Stomach (tissue), 8 donors: ENCODE measurements at regions not wholly inside any gene's neighbourhood (a gene's known extent, or its start where the extent isn't known, plus 50 kb on each side); places are given as distances from the start of the nearest gene placed in this dataset.

Experiments used
- DNase-seq, 2 donors: peaks; one replicate each; pipeline versions ENCODE4 v3.0.0 to v3.0.0-alpha.2; 2013 to 2019
- H3K27ac ChIP-seq, 5 donors: fragments of 200-600 bp in 4 of 5; sonication (generic) in 4 of 5; one replicate each; pipeline ENCODE4 v1.5.1; 2013 to 2019; ENCODE audit warnings: mild to moderate bottlenecking in 1 of 5, moderate library complexity in 1 of 5
- H3K27me3 ChIP-seq, 3 donors: fragments of 200-600 bp; sonication (generic); one replicate each; pipeline ENCODE4 v1.5.1; 2017 to 2019; ENCODE audit warnings: mixed run types in 1 of 3
- H3K36me3 ChIP-seq, 4 donors: fragments of 200-600 bp; sonication (generic); 1 replicate in 3 of 4; 2 replicates in 1 of 4; pipeline ENCODE4 v1.5.1; 2016 to 2019
- H3K4me1 ChIP-seq, 4 donors: fragments of 200-600 bp; sonication (generic); one replicate each; pipeline ENCODE4 v1.5.1; 2016 to 2019
- H3K4me3 ChIP-seq, 4 donors: fragments of 200-600 bp; sonication (generic) in 3 of 4; one replicate each; pipeline ENCODE4 v1.5.1; 2016 to 2019; ENCODE audit warnings: mild to moderate bottlenecking in 1 of 4
- H3K9me3 ChIP-seq, 4 donors: fragments of 200-600 bp; sonication (generic); one replicate each; pipeline ENCODE4 v1.5.1; 2016 to 2019
- EP300 ChIP-seq: sonication (generic); formaldehyde crosslinking; IDR thresholded peaks from one replicate; pipeline ENCODE4 v1.6.1; 2017; ENCODE audit warnings: antibody characterized with exemption
- POLR2A ChIP-seq, 4 donors: fragments of 450-650 bp; IDR thresholded peaks; one replicate each; pipeline ENCODE4 v1.6.1; 2016; ENCODE audit warnings: antibody characterized with exemption in 4 of 4, control low read depth in 2 of 4, mild to moderate bottlenecking in 1 of 4, moderate library complexity in 1 of 4
- POLR2AphosphoS5 ChIP-seq, 3 donors: sonication (generic); formaldehyde crosslinking; IDR thresholded peaks; one replicate each; pipeline ENCODE4 v1.6.1; 2016; ENCODE audit warnings: antibody characterized with exemption in 3 of 3
- WGBS, 5 donors: extraction: QIAGEN DNeasy Blood & Tissue Kit in 3 of 5; methylation state at CpG; one replicate each; pipeline versions ENCODE4 v1.1.5 to v1.1.7; 2013 to 2018; 5-methylcytosine and 5-hydroxymethylcytosine counted together
- intact Hi-C: fragments of 100-400 bp; cut with DNase I; formaldehyde crosslinking; loops from one replicate; pipeline ENCODE4 v1.15.1; 2023; ENCODE audit warnings: low total_unique reads
- TF ChIP-seq, protein P1 (sequence below), 7 experiments: fragments of 450-650 bp in 4 of 7; fragments of 200-600 bp in 3 of 7; sonication (generic) in 3 of 7; IDR thresholded peaks; one replicate each; pipeline ENCODE4 v1.5.1; 2016 to 2019; ENCODE audit warnings: antibody characterized with exemption in 7 of 7, control low read depth in 2 of 7, mild to moderate bottlenecking in 1 of 7
- donor health status: healthy with polysubstance abuse.
- donor health status: Bipolar disorder and iron deficiency.
- donor health status: healthy.

DNA sequence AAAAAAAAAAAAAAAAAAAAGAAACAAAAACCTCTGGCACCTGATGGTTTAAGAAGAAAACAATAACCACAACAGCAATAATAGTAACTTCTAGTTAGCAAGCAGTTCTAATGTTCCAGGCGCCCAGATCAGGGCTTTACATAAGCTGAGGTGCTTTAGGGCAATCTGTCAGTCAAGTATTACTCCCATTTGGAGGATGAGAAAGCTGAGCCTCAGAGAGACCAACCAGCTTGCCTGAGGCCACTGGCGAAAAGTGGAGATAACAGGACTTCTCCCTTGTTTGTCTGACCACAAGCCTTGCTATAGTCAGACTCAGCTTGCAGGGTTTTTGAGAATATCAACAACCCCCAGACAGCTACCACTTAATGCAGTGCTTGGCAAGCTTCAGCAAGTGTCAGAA, 83.5 kb upstream of the BOD1 start:
- H3K4me1 ChIP-seq: no peaks in the 10 kb centered on the region
- no peak overlapping the region for H3K4me3 ChIP-seq
- no peak for DNase-seq
- H3K27ac ChIP-seq: no peak overlapping the region
- 75 to 89% (median 79%) methylated on average over 2 of the region's 2 CpGs for WGBS, 5 donors
- no peaks in the 10 kb centered on the region for H3K36me3 ChIP-seq
- H3K27me3 ChIP-seq: no peaks in the 10 kb centered on the region
- no peaks in the 10 kb centered on the region for H3K9me3 ChIP-seq
- TF ChIP-seq, protein P1, sequence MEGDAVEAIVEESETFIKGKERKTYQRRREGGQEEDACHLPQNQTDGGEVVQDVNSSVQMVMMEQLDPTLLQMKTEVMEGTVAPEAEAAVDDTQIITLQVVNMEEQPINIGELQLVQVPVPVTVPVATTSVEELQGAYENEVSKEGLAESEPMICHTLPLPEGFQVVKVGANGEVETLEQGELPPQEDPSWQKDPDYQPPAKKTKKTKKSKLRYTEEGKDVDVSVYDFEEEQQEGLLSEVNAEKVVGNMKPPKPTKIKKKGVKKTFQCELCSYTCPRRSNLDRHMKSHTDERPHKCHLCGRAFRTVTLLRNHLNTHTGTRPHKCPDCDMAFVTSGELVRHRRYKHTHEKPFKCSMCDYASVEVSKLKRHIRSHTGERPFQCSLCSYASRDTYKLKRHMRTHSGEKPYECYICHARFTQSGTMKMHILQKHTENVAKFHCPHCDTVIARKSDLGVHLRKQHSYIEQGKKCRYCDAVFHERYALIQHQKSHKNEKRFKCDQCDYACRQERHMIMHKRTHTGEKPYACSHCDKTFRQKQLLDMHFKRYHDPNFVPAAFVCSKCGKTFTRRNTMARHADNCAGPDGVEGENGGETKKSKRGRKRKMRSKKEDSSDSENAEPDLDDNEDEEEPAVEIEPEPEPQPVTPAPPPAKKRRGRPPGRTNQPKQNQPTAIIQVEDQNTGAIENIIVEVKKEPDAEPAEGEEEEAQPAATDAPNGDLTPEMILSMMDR (IDR thresholded peaks at IDR 0.05): no peak
- no peak for TF ChIP-seq POLR2AphosphoS5 (IDR thresholded peaks at IDR 0.05)
- TF ChIP-seq POLR2A (IDR thresholded peaks at IDR 0.05): no peak
- TF ChIP-seq EP300: no peak
- intact Hi-C loops: no loop called here

DNA sequence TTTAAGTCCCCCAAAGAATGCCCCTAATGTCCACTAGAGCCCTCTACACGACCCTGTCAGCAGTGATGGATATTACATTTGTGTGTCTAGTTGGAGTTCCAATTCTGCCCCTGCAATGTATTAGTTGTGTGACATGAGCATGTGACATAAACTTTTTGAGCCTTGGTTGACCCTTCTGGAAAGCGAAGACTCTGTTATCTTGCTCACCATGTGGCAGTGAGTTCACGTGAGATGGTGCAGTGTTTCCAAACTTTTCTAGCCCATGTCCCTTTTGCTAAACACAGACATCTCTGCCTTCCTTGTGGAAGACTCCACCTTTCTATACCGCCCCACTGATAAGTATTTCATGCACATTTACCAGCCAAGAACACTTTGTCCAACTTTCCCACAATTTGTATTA, 87.0 kb upstream of the BOD1 start:
- no peaks in the 10 kb centered on the region for H3K27me3 ChIP-seq
- 66 to 81% (median 77%) methylated on average over 4 of the region's 4 CpGs for WGBS, 5 donors
- no peak overlapping the region for H3K4me3 ChIP-seq
- H3K4me1 ChIP-seq: no peaks in the 10 kb centered on the region
- H3K36me3 ChIP-seq: no peaks in the 10 kb centered on the region
- TF ChIP-seq EP300 (no peak), POLR2AphosphoS5 (IDR thresholded peaks at IDR 0.05) (no peak), POLR2A (IDR thresholded peaks at IDR 0.05) (no peak)
- TF ChIP-seq, protein P1 (IDR thresholded peaks at IDR 0.05): no peak
- H3K27ac ChIP-seq: no peak overlapping the region
- intact Hi-C loops: no loop called here
- no peak for DNase-seq
- no peaks in the 10 kb centered on the region for H3K9me3 ChIP-seq

DNA sequence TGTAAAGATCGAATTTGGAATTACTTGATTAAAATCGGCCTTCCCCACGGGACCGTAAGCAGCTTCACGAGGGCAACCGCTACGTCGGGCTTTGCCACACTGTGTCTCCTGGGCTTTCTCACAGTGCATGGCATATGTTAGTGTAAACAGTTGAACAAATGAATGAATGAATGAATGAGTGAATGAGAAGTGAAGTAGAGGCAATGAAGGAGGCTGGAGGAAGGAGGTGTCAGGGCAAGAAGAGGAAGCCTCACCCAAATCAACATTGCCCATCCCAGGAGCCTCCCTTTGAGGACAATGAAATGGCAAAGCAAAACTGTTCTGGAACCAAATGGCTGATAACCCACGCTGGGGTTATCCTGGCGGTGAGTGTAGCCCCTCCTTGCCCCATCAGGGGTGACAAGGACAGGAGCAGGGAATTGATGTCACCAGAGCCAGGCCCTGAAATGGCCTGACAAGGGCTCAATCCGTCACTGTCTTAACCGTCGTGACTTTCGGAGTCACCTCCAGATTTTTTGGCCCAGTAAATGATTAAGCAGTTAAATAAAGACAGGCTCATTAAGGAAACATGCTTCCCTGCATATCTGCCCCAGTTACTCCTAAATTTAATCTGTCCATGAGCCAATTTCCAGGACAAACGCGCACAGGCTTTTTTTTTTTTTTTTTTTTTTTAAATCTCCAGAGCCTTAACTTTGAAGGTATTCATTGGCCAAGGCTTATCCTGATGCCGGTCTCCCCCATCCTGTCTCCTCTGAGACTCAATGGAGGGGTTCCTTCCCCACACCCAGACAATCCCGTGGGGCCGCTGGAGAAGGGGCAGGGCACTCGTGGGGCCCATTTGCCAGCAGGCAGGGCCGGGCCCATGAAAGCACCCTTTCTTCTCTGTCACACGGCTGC, 88.4 kb upstream of the BOD1 start:
- DNase-seq: no peak
- 72 to 85% (median 75%) methylated on average over 22 of the region's 22 CpGs for WGBS, 5 donors
- intact Hi-C loops: no loop called here

DNA sequence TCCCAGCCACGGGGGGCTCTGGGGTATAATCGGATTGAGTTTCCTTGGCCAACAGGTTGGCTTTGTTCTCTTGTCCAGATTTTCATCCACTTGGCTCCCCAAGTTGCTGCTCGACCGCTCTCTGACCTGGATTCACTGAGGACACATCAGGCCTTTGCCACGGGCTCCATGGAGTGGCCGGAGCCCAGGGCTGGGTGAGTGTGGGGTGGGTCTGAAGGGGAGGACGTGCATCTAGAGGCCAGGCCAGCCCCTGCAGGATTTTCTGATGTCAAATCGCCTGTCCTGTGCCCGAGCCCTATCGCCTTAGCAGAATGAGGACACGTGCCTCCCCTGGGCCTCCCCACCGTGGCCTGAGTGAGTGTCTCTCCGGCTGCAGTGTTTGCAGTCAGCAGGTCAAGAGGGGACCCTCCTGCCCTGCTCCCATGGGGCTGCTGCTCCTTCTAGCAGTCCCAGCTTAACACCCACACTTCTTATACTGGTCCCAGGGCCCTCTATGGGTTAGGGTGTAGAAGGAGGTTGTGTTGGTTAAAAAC, 89.1 kb upstream of the BOD1 start:
- no peak overlapping the region for H3K27ac ChIP-seq
- WGBS, 5 donors: 85 to 88% (median 87%) methylated on average over 12 to 13 of the region's 13 CpGs
- H3K36me3 ChIP-seq: no peaks in the 10 kb centered on the region
- no peaks in the 10 kb centered on the region for H3K4me1 ChIP-seq
- no peak for DNase-seq
- intact Hi-C loops: no loop called here
- H3K4me3 ChIP-seq: no peak overlapping the region
- no peaks in the 10 kb centered on the region for H3K9me3 ChIP-seq
- no peaks in the 10 kb centered on the region for H3K27me3 ChIP-seq
- TF ChIP-seq POLR2A (IDR thresholded peaks at IDR 0.05) (no peak), POLR2AphosphoS5 (IDR thresholded peaks at IDR 0.05) (no peak), EP300 (no peak)
- TF ChIP-seq, protein P1 (IDR thresholded peaks at IDR 0.05): no peak

More for the DNA sequence above, 88.4 kb upstream of the BOD1 start:
- Histone ChIP-seq H3K27ac (no peak overlapping the region), H3K4me1 (no peaks in the 10 kb centered on the region), H3K9me3 (no peaks in the 10 kb centered on the region), H3K27me3 (no peaks in the 10 kb centered on the region), H3K4me3 (no peak overlapping the region), H3K36me3 (no peaks in the 10 kb centered on the region)
- TF ChIP-seq POLR2AphosphoS5 (IDR thresholded peaks at IDR 0.05) (no peak), EP300 (no peak), POLR2A (IDR thresholded peaks at IDR 0.05) (no peak)
- TF ChIP-seq, protein P1 (IDR thresholded peaks at IDR 0.05): no peak
